Neuron (in vitro differentiated cells): ENCODE measurements at regions not wholly inside any gene's neighbourhood (a gene's known extent, or its start where the extent isn't known, plus 50 kb on each side); places are given as distances from the start of the nearest gene placed in this dataset.

Source experiments
- H2AFZ ChIP-seq: one replicate; pipeline ENCODE4 v1.6.1; 2013; ENCODE audit warnings: low read depth, mild to moderate bottlenecking, inconsistent platforms, low read length, moderate library complexity
- H3K27me3 ChIP-seq: one replicate; pipeline ENCODE4 v1.6.1; 2013; ENCODE audit warnings: low read length; ENCODE audit not compliant: insufficient read depth
- H3K36me3 ChIP-seq: one replicate; pipeline ENCODE4 v1.6.1; 2013; ENCODE audit warnings: low read length; ENCODE audit not compliant: insufficient read depth
- H3K4me1 ChIP-seq: one replicate; pipeline ENCODE4 v1.6.1; 2013; ENCODE audit warnings: low read length; ENCODE audit not compliant: insufficient read depth
- H3K4me3 ChIP-seq: 2 replicates; pipeline ENCODE4 v1.5.1; 2013; ENCODE audit warnings: mild to moderate bottlenecking, low read length, moderate library complexity
- H3K9me3 ChIP-seq: one replicate; pipeline ENCODE4 v1.6.1; 2013; ENCODE audit warnings: low read length

DNA sequence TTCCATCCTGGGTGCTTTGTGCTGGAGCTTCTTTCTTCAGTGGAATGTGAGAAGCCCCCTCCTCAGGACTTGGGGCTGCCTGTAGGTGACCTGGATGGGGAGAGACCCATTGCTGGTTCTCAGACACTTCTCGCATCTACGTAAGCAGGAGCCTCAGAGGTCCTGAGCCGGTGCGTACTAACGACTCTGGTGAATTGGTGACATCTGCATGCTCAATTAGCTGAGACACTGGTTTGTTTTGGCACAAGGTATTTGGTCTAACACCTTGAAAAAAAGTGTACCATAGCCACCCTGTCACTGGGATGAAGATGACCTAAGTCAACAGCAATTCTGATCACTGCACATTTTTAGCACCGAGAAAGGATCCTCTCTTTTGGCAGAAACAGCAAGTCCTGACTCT lies 57.7 kb downstream of the LRRC30 start:
- H3K4me1 ChIP-seq, result no peaks in the 10 kb centered on the region
- no peak overlapping the region for H3K4me3 ChIP-seq
- no peak overlapping the region for H2AFZ ChIP-seq
- no peaks in the 10 kb centered on the region for H3K36me3 ChIP-seq
- no peaks in the 10 kb centered on the region for H3K27me3 ChIP-seq
- no peaks in the 10 kb centered on the region for H3K9me3 ChIP-seq

DNA sequence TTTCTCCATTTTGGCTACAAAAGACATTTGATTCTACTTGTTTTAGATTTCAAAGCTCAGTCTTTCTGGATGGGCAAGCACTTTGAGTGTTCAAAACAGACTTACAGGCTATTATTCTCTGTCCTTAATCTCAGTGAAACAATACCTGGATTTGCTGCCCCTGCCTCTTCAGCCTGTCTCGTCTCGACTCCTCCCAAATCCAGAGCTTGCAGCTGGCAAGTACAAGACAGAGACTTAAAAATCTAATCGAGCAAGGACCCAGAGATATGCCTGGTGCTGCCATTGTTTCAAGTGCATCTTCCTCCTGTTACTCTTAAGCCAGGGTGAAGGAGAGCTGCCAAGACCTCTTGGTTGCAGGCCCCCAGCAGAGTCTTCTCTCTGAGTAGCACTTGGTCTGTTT lies 59.2 kb downstream of the LRRC30 start:
- Histone ChIP-seq H3K36me3 (no peaks in the 10 kb centered on the region), H3K4me3 (no peak overlapping the region)

DNA sequence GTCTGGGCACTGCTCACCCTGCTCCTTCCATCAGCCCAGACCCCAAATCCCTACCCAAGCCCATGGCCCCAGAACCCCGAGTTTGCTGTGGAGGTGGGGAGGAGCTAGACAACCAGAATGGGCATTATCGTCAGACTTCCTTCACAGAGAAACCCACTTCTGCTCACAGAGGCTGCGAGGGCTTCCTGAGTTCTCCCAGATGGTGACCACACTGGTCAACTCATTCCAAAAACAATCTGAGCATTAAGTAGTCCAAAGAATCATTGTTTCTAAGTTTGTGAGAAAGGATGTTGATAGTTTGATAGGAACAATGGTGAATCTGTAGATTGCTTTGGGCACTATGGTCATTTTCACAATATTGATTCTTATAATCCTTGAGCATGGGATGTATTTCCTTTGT lies 60.2 kb downstream of the LRRC30 start:
- no peak overlapping the region for H2AFZ ChIP-seq
- H3K36me3 ChIP-seq, result no peaks in the 10 kb centered on the region
- no peak overlapping the region for H3K4me3 ChIP-seq
- H3K27me3 ChIP-seq, result no peaks in the 10 kb centered on the region
- no peaks in the 10 kb centered on the region for H3K9me3 ChIP-seq
- H3K4me1 ChIP-seq, result no peaks in the 10 kb centered on the region

More for the DNA sequence above, 59.2 kb downstream of the LRRC30 start:
- H3K4me1 ChIP-seq, result no peaks in the 10 kb centered on the region
- no peak overlapping the region for H2AFZ ChIP-seq
- H3K27me3 ChIP-seq, result no peaks in the 10 kb centered on the region
- no peaks in the 10 kb centered on the region for H3K9me3 ChIP-seq

DNA sequence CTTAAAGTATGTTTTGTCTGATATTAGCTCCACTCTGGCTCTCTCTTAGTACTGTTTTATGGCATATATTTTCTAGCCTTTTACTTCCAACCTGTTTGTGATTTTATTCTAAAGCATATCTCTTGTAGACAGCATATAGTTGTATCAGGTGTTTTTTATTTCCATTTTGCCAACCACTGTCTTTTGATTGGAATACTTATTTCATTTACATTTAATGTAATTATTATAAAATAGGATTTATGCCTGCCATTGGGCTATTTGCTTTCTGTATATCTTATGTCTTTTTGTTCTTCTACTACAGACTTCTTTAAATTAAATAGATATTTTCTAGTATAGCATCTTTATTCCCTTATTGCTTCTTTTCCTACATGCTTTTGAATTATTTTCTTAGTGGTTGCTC lies 67.3 kb downstream of the LRRC30 start:
- H3K4me1 ChIP-seq, result no peaks in the 10 kb centered on the region
- no peak overlapping the region for H2AFZ ChIP-seq
- H3K9me3 ChIP-seq, result no peaks in the 10 kb centered on the region
- H3K27me3 ChIP-seq, result no peaks in the 10 kb centered on the region
- no peaks in the 10 kb centered on the region for H3K36me3 ChIP-seq
- no peak overlapping the region for H3K4me3 ChIP-seq

DNA sequence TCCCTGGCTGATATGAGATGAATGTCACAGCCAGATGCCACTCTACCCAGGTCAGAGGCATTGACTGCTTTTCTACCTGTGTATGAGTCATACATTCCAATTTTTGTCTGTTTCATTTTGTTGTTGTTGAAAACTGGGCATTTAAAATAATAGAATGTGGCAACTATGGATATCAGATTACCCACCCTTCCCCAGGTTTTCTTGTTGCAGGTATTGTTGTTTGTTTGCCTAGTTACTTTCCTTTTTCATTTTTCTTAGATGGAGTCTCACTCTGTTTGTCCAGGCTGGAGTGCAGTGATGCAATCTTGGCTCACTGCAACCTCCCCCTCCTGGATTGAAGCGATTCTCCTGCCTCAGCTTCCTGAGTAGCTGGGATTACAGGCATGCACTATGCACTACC lies 70.2 kb downstream of the LRRC30 start:
- Histone ChIP-seq H3K4me1 (no peaks in the 10 kb centered on the region), H2AFZ (no peak overlapping the region), H3K4me3 (no peak overlapping the region), H3K9me3 (no peaks in the 10 kb centered on the region), H3K36me3 (no peaks in the 10 kb centered on the region), H3K27me3 (no peaks in the 10 kb centered on the region)

DNA sequence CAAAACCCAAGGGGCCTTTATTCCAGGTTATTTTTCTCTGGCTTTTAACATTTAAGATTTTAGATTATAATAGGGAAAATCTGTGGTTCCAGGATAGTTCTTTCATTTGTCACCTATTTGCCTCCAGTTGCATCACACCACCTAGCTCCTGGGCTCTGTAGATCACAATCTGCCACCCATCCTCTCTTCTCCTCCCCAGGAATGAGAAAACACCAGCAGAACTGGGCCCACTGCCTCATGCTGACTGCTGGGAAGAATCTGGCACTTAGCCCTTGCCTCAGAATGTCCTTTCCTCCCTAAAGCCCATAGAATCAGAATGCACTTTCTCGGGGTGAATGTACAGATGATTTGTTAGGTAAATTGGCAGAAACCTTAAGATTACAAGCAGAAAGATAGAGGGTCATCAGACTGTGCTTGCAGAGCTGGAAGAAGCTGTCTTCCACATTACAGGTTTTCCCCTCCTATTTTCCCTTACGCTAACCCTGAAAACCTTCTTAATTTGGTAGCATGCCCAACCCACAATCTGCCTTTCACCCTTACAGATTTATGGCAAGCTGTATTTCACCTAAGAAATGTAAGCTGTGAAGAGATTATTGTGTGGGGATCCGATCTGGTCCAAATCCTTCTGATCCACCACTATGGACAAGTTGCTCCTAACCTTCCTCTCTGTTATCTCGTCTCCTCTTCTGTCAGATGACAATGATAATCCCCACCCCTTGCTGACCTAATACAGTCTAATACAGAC lies 72.6 kb downstream of the LRRC30 start:
- H3K27me3 ChIP-seq, result no peaks in the 10 kb centered on the region
- H3K4me3 ChIP-seq, result no peak overlapping the region
- H3K36me3 ChIP-seq, result no peaks in the 10 kb centered on the region
- no peak overlapping the region for H2AFZ ChIP-seq
- no peaks in the 10 kb centered on the region for H3K9me3 ChIP-seq
- H3K4me1 ChIP-seq, result no peaks in the 10 kb centered on the region

DNA sequence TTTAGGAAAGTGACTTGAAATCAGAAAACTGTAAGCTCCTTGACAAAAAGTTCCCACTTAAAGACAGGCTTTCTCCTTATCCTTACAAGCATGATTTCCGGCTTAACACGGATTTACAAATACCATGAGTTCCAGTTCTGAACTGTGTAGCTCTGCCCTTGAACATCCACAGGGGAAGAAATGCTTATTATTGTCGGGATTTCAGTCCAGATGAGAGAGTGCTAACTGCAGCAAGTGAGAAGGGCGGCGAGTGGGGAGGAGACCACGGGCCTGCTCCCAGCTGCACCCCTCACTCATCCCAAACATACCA lies 73.1 kb downstream of the LRRC30 start:
- H3K27me3 ChIP-seq, result no peaks in the 10 kb centered on the region
- H2AFZ ChIP-seq, result no peak overlapping the region
- H3K36me3 ChIP-seq, result no peaks in the 10 kb centered on the region
- H3K4me1 ChIP-seq, result no peaks in the 10 kb centered on the region
- H3K4me3 ChIP-seq, result no peak overlapping the region
- no peaks in the 10 kb centered on the region for H3K9me3 ChIP-seq

DNA sequence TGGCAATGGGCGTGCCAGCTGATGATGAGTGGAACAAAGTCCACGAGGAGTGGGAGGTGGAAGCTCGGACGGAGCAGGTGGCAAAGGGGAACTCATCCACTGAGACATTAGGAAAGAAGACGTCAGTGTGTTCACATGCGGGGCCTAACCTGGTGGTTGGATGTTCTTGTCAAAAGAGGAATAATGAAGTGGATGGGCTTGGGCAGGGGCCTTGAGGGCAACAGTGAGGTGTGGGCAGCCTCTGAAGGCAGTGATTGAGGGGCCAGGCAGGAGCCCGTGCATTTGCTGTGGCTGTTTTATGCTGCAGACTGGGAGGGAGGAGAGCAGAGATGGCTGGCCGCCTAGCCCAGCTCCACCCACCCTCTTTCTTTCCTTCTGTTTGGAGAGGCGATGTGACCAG lies 74.5 kb downstream of the LRRC30 start:
- no peak overlapping the region for H3K4me3 ChIP-seq
- H3K9me3 ChIP-seq, result no peaks in the 10 kb centered on the region
- no peaks in the 10 kb centered on the region for H3K36me3 ChIP-seq
- no peaks in the 10 kb centered on the region for H3K27me3 ChIP-seq
- no peaks in the 10 kb centered on the region for H3K4me1 ChIP-seq
- no peak overlapping the region for H2AFZ ChIP-seq

DNA sequence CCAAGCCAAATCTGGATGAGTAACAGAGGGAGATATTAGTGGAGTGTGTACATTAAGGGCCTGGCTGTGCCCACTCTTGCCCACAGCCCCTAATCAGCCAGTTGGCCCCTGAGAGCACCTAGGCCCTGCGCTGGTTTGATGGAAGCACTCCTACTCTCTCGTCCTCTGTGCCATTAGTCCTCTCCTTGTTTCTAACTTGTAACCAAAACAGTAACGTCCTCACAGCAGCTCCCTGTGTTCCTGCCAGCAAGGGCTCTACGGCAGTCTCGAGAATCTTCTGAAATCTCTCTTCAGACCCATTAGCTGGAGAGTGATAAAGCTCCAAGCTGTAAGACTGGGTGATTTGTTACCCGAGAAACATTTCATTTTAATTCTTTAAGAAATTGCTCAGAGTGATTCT lies 76.1 kb downstream of the LRRC30 start:
- H3K9me3 ChIP-seq, result no peaks in the 10 kb centered on the region

DNA sequence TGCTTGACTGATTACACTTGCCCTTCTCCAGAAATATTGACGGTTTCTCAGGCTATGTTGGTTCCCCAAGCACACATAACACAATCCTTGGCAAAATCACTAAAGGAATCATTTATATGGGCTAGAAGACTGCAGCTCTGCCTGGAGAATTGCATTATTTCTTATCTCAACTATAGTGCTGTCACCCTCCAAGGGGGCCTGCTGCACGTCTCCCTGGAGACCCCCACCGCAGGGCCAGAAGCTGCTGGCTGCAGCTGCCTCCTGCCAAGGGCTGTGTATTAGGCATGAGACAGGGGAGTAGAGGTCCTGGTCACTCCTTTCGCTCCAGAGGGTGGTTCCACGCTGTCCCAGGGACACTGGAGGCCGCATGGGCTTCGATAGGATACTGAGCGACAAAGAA lies 76.6 kb downstream of the LRRC30 start:
- no peaks in the 10 kb centered on the region for H3K9me3 ChIP-seq
- no peaks in the 10 kb centered on the region for H3K4me1 ChIP-seq
- H3K4me3 ChIP-seq, result no peak overlapping the region
- H3K27me3 ChIP-seq, result no peaks in the 10 kb centered on the region
- no peaks in the 10 kb centered on the region for H3K36me3 ChIP-seq
- no peak overlapping the region for H2AFZ ChIP-seq

More for the DNA sequence above, 76.1 kb downstream of the LRRC30 start:
- Histone ChIP-seq H3K4me3 (no peak overlapping the region), H2AFZ (no peak overlapping the region), H3K27me3 (no peaks in the 10 kb centered on the region), H3K4me1 (no peaks in the 10 kb centered on the region), H3K36me3 (no peaks in the 10 kb centered on the region)

DNA sequence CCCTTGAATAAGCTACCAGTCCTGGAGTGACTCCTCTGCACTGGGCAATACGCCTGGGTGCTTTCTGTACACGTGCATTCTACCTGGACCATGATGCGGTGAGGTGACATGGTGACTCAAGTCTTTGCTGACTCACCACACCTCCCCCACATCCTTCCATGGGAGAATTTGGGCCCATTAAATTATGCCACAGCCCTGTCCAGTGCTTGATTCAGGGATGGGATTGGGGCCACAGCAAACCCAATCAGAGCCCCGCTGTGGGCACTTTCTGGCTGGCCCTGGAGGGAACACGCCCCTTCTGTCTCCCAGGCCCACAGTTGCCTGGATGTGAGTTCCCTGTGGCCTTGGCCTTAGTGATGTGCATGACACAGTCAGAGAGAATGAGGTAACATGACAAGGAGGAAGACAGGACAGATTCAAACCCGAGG lies 86.9 kb downstream of the LRRC30 start:
- Histone ChIP-seq H3K9me3 (no peaks in the 10 kb centered on the region), H3K4me1 (peaks cover 1% of the 10 kb centered on the region), H2AFZ (no peak overlapping the region), H3K36me3 (no peaks in the 10 kb centered on the region), H3K27me3 (no peaks in the 10 kb centered on the region), H3K4me3 (no peak overlapping the region)

DNA sequence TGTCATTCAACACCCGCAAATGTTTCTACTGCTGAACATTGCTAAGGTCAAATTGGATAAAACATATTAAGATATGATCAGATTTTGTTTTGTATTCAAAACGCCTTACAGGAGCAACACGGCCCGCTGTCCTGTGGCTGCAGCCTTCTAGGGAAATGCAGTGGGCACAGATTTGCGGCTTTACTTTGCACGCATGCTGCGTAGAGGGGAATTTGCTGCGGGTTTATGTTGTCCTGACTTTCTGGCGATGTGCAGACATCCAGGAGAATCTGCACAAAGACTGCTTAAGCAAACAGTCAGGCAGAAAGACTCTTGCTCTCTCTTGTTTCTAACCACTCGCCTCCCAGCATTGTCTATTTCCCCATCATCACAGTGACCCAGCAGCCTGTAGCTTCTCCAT lies 88.3 kb downstream of the LRRC30 start:
- H3K36me3 ChIP-seq, result no peaks in the 10 kb centered on the region
- peaks cover 8% of the 10 kb centered on the region for H3K4me1 ChIP-seq
- H3K4me3 ChIP-seq, result no peak overlapping the region
- H3K27me3 ChIP-seq, result no peaks in the 10 kb centered on the region
- H2AFZ ChIP-seq, result no peak overlapping the region
- no peaks in the 10 kb centered on the region for H3K9me3 ChIP-seq

DNA sequence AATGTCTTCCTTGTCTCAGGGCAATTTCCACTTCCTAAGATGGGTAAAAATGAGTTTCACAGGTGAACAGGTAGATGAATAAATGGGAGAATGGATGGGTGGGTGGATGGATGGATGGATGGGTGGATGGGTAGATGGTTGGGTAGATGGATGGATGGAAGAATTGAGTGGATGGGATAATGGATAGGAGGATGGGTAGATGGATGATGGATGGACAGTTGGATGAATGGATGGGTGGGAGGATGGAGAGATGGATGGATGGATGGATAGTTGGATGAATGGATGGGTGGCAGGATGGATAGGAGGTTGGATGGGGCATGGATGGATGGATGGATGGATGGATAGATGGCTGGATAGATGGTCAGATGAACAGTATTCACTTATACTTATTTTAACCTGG lies 90.9 kb downstream of the LRRC30 start:
- H3K4me3 ChIP-seq, result no peak overlapping the region
- no peak overlapping the region for H2AFZ ChIP-seq
- peaks cover 8% of the 10 kb centered on the region for H3K4me1 ChIP-seq
- H3K9me3 ChIP-seq, result no peaks in the 10 kb centered on the region
- no peaks in the 10 kb centered on the region for H3K27me3 ChIP-seq
- H3K36me3 ChIP-seq, result no peaks in the 10 kb centered on the region

DNA sequence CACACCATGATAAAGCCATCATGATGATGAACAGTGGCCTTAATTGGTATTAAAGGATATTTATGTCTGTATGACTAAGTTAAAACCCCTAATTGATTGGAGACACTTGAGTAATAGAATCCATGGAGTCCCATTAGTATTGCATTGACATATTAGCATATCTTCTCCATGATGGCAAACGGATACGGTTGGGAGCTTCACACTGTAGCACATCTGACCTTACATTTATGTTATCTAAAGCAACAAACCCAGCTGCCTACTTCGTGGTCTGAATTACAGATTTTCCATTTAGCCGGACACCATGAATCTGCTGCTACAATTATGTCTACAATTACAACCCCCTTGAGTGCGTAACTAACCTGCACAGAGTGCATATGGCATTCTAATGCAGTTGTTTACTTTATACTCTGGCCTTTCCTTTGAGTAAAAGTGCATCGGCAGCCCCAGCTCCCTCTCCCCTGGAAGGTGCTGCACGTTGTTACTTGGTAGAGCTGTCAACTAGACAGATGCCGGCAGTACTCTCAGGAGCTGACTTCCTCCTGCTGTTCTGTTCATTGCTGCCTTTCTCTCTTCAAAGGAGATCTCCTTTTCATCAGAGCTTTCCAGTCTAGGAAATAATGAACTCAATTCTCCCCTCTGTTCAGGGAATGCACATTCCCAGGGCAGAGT lies 92.1 kb downstream of the LRRC30 start:
- no peaks in the 10 kb centered on the region for H3K36me3 ChIP-seq
- H3K4me3 ChIP-seq, result no peak overlapping the region
- no peaks in the 10 kb centered on the region for H3K9me3 ChIP-seq
- H3K27me3 ChIP-seq, result no peaks in the 10 kb centered on the region
- H2AFZ ChIP-seq, result peak overlapping the region; percentile 3
- peaks cover 8% of the 10 kb centered on the region for H3K4me1 ChIP-seq
